ENCODE measurements at regions not wholly inside any gene's neighbourhood (a gene's known extent, or its start where the extent isn't known, plus 50 kb on each side); places are given as distances from the start of the nearest gene placed in this dataset.

GRCh38 chr17:79476074-79476652, 134.7 kb downstream of the RBFOX3 start:
- TF ChIP-seq CTCF (IDR thresholded peaks at IDR 0.05) (no peak), POLR2A (IDR thresholded peaks at IDR 0.05) (no peak)
